Chondrocyte (in vitro differentiated cells): ENCODE measurements at regions not wholly inside any gene's neighbourhood (a gene's known extent, or its start where the extent isn't known, plus 50 kb on each side); places are given as distances from the start of the nearest gene placed in this dataset.
A peak's percentile ranks its signal among the peaks of the same experiment; 100 is the strongest.

ENCODE experiments used
- DNase-seq: peaks from one replicate; pipeline ENCODE4 v3.0.0; 2021; ENCODE audit warnings: mixed read lengths, low spot score
- H3K27ac Mint-ChIP-seq: one replicate; pipeline ENCODE4 v1.8.0; 2021; ENCODE audit warnings: mild to moderate bottlenecking, moderate library complexity, mixed read lengths; ENCODE audit not compliant: unreplicated experiment
- H3K27me3 Mint-ChIP-seq: 2 replicates; pipeline ENCODE4 v1.8.0; 2021; ENCODE audit warnings: low read depth, mixed read lengths
- H3K36me3 Mint-ChIP-seq: 2 replicates; pipeline ENCODE4 v1.8.0; 2021; ENCODE audit warnings: low read depth, mixed read lengths
- H3K4me1 Mint-ChIP-seq: 2 replicates; pipeline ENCODE4 v1.8.0; 2021; ENCODE audit warnings: low read depth, mild to moderate bottlenecking, mixed read lengths
- H3K4me3 Mint-ChIP-seq: one replicate; pipeline ENCODE4 v1.8.0; 2021; ENCODE audit warnings: mild to moderate bottlenecking, moderate library complexity, mixed read lengths; ENCODE audit not compliant: unreplicated experiment
- H3K9me3 Mint-ChIP-seq: 2 replicates; pipeline ENCODE4 v1.8.0; 2021; ENCODE audit warnings: low read depth, mixed read lengths
- CTCF ChIP-seq: fragments of 200-600 bp; sonication (generic); IDR thresholded peaks from 2 replicates; pipeline ENCODE4 v1.5.0; 2021; ENCODE audit warnings: antibody characterized with exemption, mild to moderate bottlenecking, moderate library complexity

GRCh38 chr4:4780729-4781244 lies 78.7 kb upstream of the MSX1 start:
- Mint-ChIP-seq H3K27me3 (no peaks in the 10 kb centered on the region), H3K4me3 (no peak overlapping the region), H3K36me3 (no peaks in the 10 kb centered on the region), H3K4me1 (peaks cover 19% of the 10 kb centered on the region), H3K9me3 (no peaks in the 10 kb centered on the region), H3K27ac (no peak overlapping the region)
- no peak for DNase-seq
- peak; percentile 53 for TF ChIP-seq CTCF

- Mint-ChIP-seq H3K4me3 (no peak overlapping the region), H3K9me3 (no peaks in the 10 kb centered on the region), H3K27me3 (peaks cover 3% of the 10 kb centered on the region), H3K4me1 (peaks cover 19% of the 10 kb centered on the region), H3K36me3 (no peaks in the 10 kb centered on the region), H3K27ac (no peak overlapping the region)
- no peak for DNase-seq
- no peak for TF ChIP-seq CTCF
These were observed 80.0 kb upstream of the MSX1 start for GRCh38 chr4:4779486-4779885.

GRCh38 chr4:4779054-4779453 lies 80.4 kb upstream of the MSX1 start:
- H3K9me3 Mint-ChIP-seq, result no peaks in the 10 kb centered on the region
- no peak for DNase-seq
- peaks cover 19% of the 10 kb centered on the region for H3K4me1 Mint-ChIP-seq
- no peak for TF ChIP-seq CTCF
- no peak overlapping the region for H3K4me3 Mint-ChIP-seq
- no peaks in the 10 kb centered on the region for H3K36me3 Mint-ChIP-seq
- H3K27me3 Mint-ChIP-seq, result peaks cover 3% of the 10 kb centered on the region
- H3K27ac Mint-ChIP-seq, result no peak overlapping the region

- Mint-ChIP-seq H3K4me1 (peaks cover 19% of the 10 kb centered on the region), H3K27me3 (peaks cover 3% of the 10 kb centered on the region), H3K9me3 (no peaks in the 10 kb centered on the region), H3K4me3 (no peak overlapping the region), H3K36me3 (no peaks in the 10 kb centered on the region), H3K27ac (no peak overlapping the region)
- TF ChIP-seq CTCF, result no peak
- no peak for DNase-seq
These were observed 80.9 kb upstream of the MSX1 start for GRCh38 chr4:4778554-4778953.

- Mint-ChIP-seq H3K9me3 (no peaks in the 10 kb centered on the region), H3K4me3 (no peak overlapping the region), H3K4me1 (peaks cover 13% of the 10 kb centered on the region), H3K27me3 (peaks cover 3% of the 10 kb centered on the region), H3K27ac (no peak overlapping the region), H3K36me3 (no peaks in the 10 kb centered on the region)
- no peak for TF ChIP-seq CTCF
- no peak for DNase-seq
These were observed 82.5 kb upstream of the MSX1 start for GRCh38 chr4:4776934-4777333.
